GM12878 (cell line): ENCODE measurements at regions not wholly inside any gene's neighbourhood (a gene's known extent, or its start where the extent isn't known, plus 50 kb on each side); places are given as distances from the start of the nearest gene placed in this dataset.

Experiments
- ATAC-seq: fragments of 200-7000 bp; cut with Tn5 transposase; 3 replicates; pipeline ENCODE4 v1.9.1; 2020; ENCODE audit warnings: mild to moderate bottlenecking, moderate library complexity
- BruUV-seq: library from RNA; stranded (reverse); fragments of 400-500 nt; replicated peaks from 2 replicates; lab custom pipeline; 2021; lab: Mats Ljungman, UMichigan
- CTCF ChIA-PET: fragments of 300-600 bp; sonication (Branson Sonifier 250); formaldehyde crosslinking; extraction: SDS; loops from one replicate; lab custom pipeline; 2021; ENCODE audit warnings: inconsistent platforms; lab: Yijun Ruan, JAX
- POLR2A ChIA-PET: fragments of 350-600 bp; formaldehyde crosslinking; extraction: SDS; loops from one replicate; lab custom pipeline; 2021; ENCODE audit warnings: inconsistent platforms; lab: Charles Lee
- RAD21 ChIA-PET: fragments of 300-600 bp; sonication (Branson Sonifier 250); formaldehyde crosslinking; loops from one replicate; lab custom pipeline; 2023; ENCODE audit warnings: antibody characterized with exemption; ENCODE audit not compliant: unreplicated experiment; lab: Charles Lee
- SMC1A ChIA-PET: fragments of 300-600 bp; sonication (Branson Sonifier 250); formaldehyde crosslinking; loops from one replicate; lab custom pipeline; 2023; ENCODE audit not compliant: unreplicated experiment, uncharacterized antibody; lab: Charles Lee
- DNase-seq: peaks from one replicate; pipeline ENCODE4 v3.0.0-alpha.2; 2011; ENCODE audit warnings: low read depth, low spot score
- FAIRE-seq: peaks from 3 replicates; lab custom pipeline; 2011; peaks lifted over from hg19 to GRCh38; lab: Jason Lieb, UNC
- H2AFZ ChIP-seq: 2 replicates; pipeline ENCODE4 v1.6.0; 2011; ENCODE audit warnings: low read depth, low read length, control low read depth; ENCODE audit not compliant: control insufficient read depth
- H3K27ac ChIP-seq: 2 replicates; pipeline ENCODE4 v1.5.1; 2011; ENCODE audit warnings: control low read depth; ENCODE audit not compliant: control insufficient read depth, insufficient read depth
- H3K27me3 ChIP-seq, 2 experiments: replicated peaks in 1 of 2; 2 replicates each; pipeline versions ENCODE4 v1.6.0 to v1.6.1; 2011; ENCODE audit warnings: low read length in 1 of 2; ENCODE audit not compliant: control insufficient read depth in 2 of 2, insufficient read depth in 2 of 2
- H3K36me3 ChIP-seq, 2 experiments: 2 replicates each; pipeline ENCODE4 v1.5.1; 2011; ENCODE audit warnings: low read length in 1 of 2; ENCODE audit not compliant: control insufficient read depth in 2 of 2, insufficient read depth in 2 of 2
- H3K4me1 ChIP-seq: 2 replicates; pipeline ENCODE4 v1.6.1; 2011; ENCODE audit warnings: mild to moderate bottlenecking, low read length, moderate library complexity, mixed read lengths; ENCODE audit not compliant: control insufficient read depth, insufficient read depth
- H3K4me2 ChIP-seq: 2 replicates; pipeline ENCODE4 v1.6.0; 2011; ENCODE audit warnings: control low read depth; ENCODE audit not compliant: control insufficient read depth, insufficient read depth
- H3K4me3 ChIP-seq: fragments of 200-600 bp; sonication (generic); 2 replicates; pipeline ENCODE4 v1.5.1; 2016
- H3K79me2 ChIP-seq: 2 replicates; pipeline ENCODE4 v1.6.0; 2011; ENCODE audit warnings: low read length; ENCODE audit not compliant: control insufficient read depth, insufficient read depth
- H3K9ac ChIP-seq: 2 replicates; pipeline ENCODE4 v1.8.0; 2011; ENCODE audit warnings: low read length, control low read depth, mixed read lengths; ENCODE audit not compliant: control insufficient read depth, insufficient read depth
- H3K9me3 ChIP-seq: replicated peaks from 3 replicates; pipeline ENCODE4 v1.5.1; 2011; ENCODE audit warnings: mild to moderate bottlenecking, low read length; ENCODE audit not compliant: control insufficient read depth, insufficient read depth
- H4K20me1 ChIP-seq: 2 replicates; pipeline ENCODE4 v1.6.0; 2011; ENCODE audit not compliant: control insufficient read depth, insufficient read depth
- ATF7 ChIP-seq: fragments of 450-650 bp; IDR thresholded peaks from 2 replicates; pipeline ENCODE4 v1.6.1; 2016; ENCODE audit warnings: low read depth, mild to moderate bottlenecking
- CBX3 ChIP-seq: fragments of 200-600 bp; sonication (generic); IDR thresholded peaks from 2 replicates; pipeline ENCODE4 v1.6.1; 2016; ENCODE audit warnings: low read depth, borderline replicate concordance
- CBX5 ChIP-seq: sonication (generic); IDR thresholded peaks from 2 replicates; pipeline ENCODE4 v1.6.1; 2016; ENCODE audit warnings: low read depth, moderate library complexity, mild to moderate bottlenecking, inconsistent platforms
- CREM ChIP-seq: IDR thresholded peaks from 2 replicates; pipeline ENCODE4 v1.6.1; 2014; ENCODE audit warnings: antibody characterized with exemption, low read depth
- EGR1 ChIP-seq, 2 experiments: IDR thresholded peaks; 1 replicate in 1 of 2; 2 replicates in 1 of 2; pipeline ENCODE4 v1.6.1; 2011 to 2012; ENCODE audit warnings: low read depth in 2 of 2, low read length in 2 of 2, borderline replicate concordance in 1 of 2, mild to moderate bottlenecking in 1 of 2, moderate library complexity in 1 of 2
- FOXK2 ChIP-seq: fragments of 450-650 bp; IDR thresholded peaks from 2 replicates; pipeline ENCODE4 v1.6.1; 2017; ENCODE audit warnings: mild to moderate bottlenecking, moderate library complexity
- GATAD2B ChIP-seq: fragments of 450-650 bp; conservative IDR thresholded peaks from 2 replicates; pipeline ENCODE4 v1.6.1; 2017; ENCODE audit warnings: low read depth, mild to moderate bottlenecking, moderate library complexity
- POU2F2 ChIP-seq: IDR thresholded peaks from 3 replicates; pipeline ENCODE4 v1.6.1; 2011; ENCODE audit warnings: low read depth, mild to moderate bottlenecking, low read length, borderline replicate concordance
- SMAD5 ChIP-seq: IDR thresholded peaks from 2 replicates; pipeline ENCODE4 v1.6.1; 2016; ENCODE audit warnings: antibody characterized with exemption, low read depth
- TCF3 ChIP-seq: IDR thresholded peaks from 2 replicates; pipeline ENCODE4 v1.6.1; 2012; ENCODE audit warnings: low read depth, mild to moderate bottlenecking, low read length, borderline replicate concordance; ENCODE audit not compliant: insufficient read depth
- WGBS: methylation state at CpG from one replicate; pipeline ENCODE4 v1.1.6; 2016; ENCODE audit warnings: low lambda C conversion rate; ENCODE audit not compliant: insufficient replicate concordance, insufficient coverage; ENCODE audit errors: missing lambda C conversion rate; 5-methylcytosine and 5-hydroxymethylcytosine counted together
- in situ Hi-C: fragments of 300-500 bp; cut with MboI; formaldehyde crosslinking; loops from 9 replicates; pipeline ENCODE4 v1.14.3; 2018; ENCODE audit warnings: mixed read lengths
- intact Hi-C: fragments of 100-400 bp; cut with micrococcal nuclease; formaldehyde crosslinking; loops from one replicate; pipeline ENCODE4 v1.14.2; 2022; ENCODE audit not compliant: unreplicated experiment
- TF ChIP-seq, protein P1 (sequence below), 3 experiments: IDR thresholded peaks in 2 of 3; conservative IDR thresholded peaks in 1 of 3; 2 replicates each; pipeline ENCODE4 v1.5.1; 2011; ENCODE audit warnings: low read depth in 3 of 3, low read length in 3 of 3, mild to moderate bottlenecking in 3 of 3, control low read depth in 2 of 3, moderate library complexity in 2 of 3, inconsistent platforms in 1 of 3, mixed read lengths in 1 of 3; ENCODE audit not compliant: control insufficient read depth in 2 of 3, insufficient read depth in 1 of 3; ENCODE audit errors: extremely low read depth in 1 of 3

DNA sequence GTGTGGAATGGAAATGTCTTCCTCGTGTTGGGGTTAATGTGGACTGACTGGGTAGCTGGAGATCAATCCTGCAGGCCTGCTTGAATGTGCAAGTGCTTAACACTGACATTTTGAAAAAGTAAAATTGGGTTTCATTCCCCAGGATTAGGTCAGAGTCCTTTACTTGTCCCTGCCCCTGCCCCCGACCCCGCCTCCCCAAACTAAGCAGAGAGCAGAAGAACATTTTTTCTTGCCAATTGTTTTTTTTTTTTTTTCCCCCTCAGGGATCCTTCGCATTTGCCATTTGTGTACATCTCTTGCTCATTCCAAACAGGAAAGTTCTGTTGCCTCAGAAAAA lies 147.0 kb upstream of the NR2F2 start:
- in situ Hi-C loops (no loop called here), intact Hi-C loops (no loop called here)
- Histone ChIP-seq H4K20me1 (no peaks in the 10 kb centered on the region), H3K27ac (no peak overlapping the region), H3K36me3 (no peaks in the 10 kb centered on the region), H3K4me3 (no peak overlapping the region), H3K27me3 (no peaks in the 10 kb centered on the region), H3K9ac (no peak overlapping the region), H3K4me1 (no peaks in the 10 kb centered on the region), H3K4me2 (no peak overlapping the region), H3K79me2 (no peaks in the 10 kb centered on the region), H2AFZ (no peak overlapping the region), H3K9me3 (no peaks in the 10 kb centered on the region)
- no TSS peak for BruUV-seq
- FAIRE-seq = no peak
- no peak for DNase-seq
- no peak for ATAC-seq
- ChIA-PET POLR2A (no interaction called here), SMC1A (interaction anchor here (0.9 to 1.3 kb wide), 4 partner anchors 101 to 153 kb away, joined by 3 to 5 read pairs (median 3); no protein-coding TSS in a partner anchor), CTCF (interaction anchor here (0.8 kb wide), 1 partner anchor 323 kb away, joined by 3 read pairs; no protein-coding TSS in a partner anchor), RAD21 (interaction anchor here (0.5 to 1.4 kb wide), 2 partner anchors 42 to 270 kb away, joined by 3 read pairs; no protein-coding TSS in a partner anchor)
- TF ChIP-seq SMAD5 (no peak), GATAD2B (no peak), CBX3 (no peak), TCF3 (no peak), FOXK2 (no peak)
- 24% methylated on average over 4 of the region's 4 CpGs for WGBS

DNA sequence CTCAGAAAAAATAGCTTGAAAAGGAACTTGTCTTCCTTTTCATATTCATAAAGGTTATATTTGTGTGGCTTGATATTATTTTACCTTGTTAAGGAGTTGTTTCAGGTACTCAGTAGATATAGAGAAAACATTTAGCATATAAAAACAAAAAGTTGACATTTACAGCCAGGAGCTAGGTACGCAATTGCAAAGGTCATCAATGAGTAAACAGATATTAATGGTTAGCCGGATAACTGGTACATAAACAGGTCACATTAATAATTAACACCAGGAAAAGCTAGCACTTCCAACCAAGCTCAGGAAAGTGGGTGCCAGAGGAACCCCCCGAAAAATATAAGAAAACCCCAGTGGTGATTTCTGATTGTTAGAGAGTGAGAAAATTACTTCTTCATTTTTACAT lies 146.6 kb upstream of the NR2F2 start:
- Histone ChIP-seq H4K20me1 (no peaks in the 10 kb centered on the region), H3K27ac (no peak overlapping the region), H3K79me2 (no peaks in the 10 kb centered on the region), H3K4me2 (no peak overlapping the region), H3K4me1 (no peaks in the 10 kb centered on the region), H2AFZ (no peak overlapping the region), H3K27me3 (no peaks in the 10 kb centered on the region), H3K36me3 (no peaks in the 10 kb centered on the region), H3K9ac (no peak overlapping the region), H3K9me3 (no peaks in the 10 kb centered on the region), H3K4me3 (no peak overlapping the region)
- SMC1A ChIA-PET = interaction anchor here (1.0 to 1.3 kb wide), 2 partner anchors 101 to 112 kb away, joined by 3 to 5 read pairs; no protein-coding TSS in a partner anchor
- intact Hi-C loops = no loop called here
- CTCF ChIA-PET = no interaction called here
- no peak for ATAC-seq
- WGBS = 20% methylated on average over 3 of the region's 3 CpGs
- POLR2A ChIA-PET = no interaction called here
- in situ Hi-C loops = no loop called here
- RAD21 ChIA-PET = interaction anchor here (0.5 kb wide), 1 partner anchor 269 kb away, joined by 3 read pairs; no protein-coding TSS in a partner anchor
- BruUV-seq = no TSS peak
- no peak for FAIRE-seq
- no peak for DNase-seq
- TF ChIP-seq EGR1 (IDR thresholded peaks at IDR 0.05; ENCODE audit: borderline replicate concordance in 1 of 2, low read depth in 2 of 2, low read length in 2 of 2) (no peak), ATF7 (no peak), POU2F2 (no peak), CREM (no peak), CBX5 (no peak)
- TF ChIP-seq, protein P1, sequence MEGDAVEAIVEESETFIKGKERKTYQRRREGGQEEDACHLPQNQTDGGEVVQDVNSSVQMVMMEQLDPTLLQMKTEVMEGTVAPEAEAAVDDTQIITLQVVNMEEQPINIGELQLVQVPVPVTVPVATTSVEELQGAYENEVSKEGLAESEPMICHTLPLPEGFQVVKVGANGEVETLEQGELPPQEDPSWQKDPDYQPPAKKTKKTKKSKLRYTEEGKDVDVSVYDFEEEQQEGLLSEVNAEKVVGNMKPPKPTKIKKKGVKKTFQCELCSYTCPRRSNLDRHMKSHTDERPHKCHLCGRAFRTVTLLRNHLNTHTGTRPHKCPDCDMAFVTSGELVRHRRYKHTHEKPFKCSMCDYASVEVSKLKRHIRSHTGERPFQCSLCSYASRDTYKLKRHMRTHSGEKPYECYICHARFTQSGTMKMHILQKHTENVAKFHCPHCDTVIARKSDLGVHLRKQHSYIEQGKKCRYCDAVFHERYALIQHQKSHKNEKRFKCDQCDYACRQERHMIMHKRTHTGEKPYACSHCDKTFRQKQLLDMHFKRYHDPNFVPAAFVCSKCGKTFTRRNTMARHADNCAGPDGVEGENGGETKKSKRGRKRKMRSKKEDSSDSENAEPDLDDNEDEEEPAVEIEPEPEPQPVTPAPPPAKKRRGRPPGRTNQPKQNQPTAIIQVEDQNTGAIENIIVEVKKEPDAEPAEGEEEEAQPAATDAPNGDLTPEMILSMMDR (IDR thresholded peaks at IDR 0.05 in 2 of 3, conservative IDR thresholded peaks at IDR 0.05 in 1 of 3; ENCODE audit: control insufficient read depth in 2 of 3, extremely low read depth in 1 of 3, insufficient read depth in 1 of 3, low read depth in 3 of 3, low read length in 3 of 3) = no peak
